BJ (cell line): ENCODE measurements at regions not wholly inside any gene's neighbourhood (a gene's known extent, or its start where the extent isn't known, plus 50 kb on each side); places are given as distances from the start of the nearest gene placed in this dataset.

Experiments used
- CTCF ChIA-PET: fragments of 350-600 bp; formaldehyde crosslinking; extraction: SDS; loops from one replicate; lab custom pipeline; 2021; ENCODE audit warnings: antibody characterized with exemption, inconsistent platforms; lab: Yijun Ruan, JAX
- POLR2A ChIA-PET: fragments of 300-600 bp; sonication (Branson Sonifier 250); formaldehyde crosslinking; extraction: SDS; loops from one replicate; lab custom pipeline; 2021; ENCODE audit warnings: antibody characterized with exemption; lab: Charles Lee
- DNase-seq: peaks from one replicate; pipeline ENCODE4 v3.0.0-alpha.2; 2011; ENCODE audit warnings: low read depth
- H3K27me3 ChIP-seq: 2 replicates; pipeline ENCODE4 v1.6.0; 2011; ENCODE audit warnings: low read length; ENCODE audit not compliant: control insufficient read depth, insufficient read depth
- H3K36me3 ChIP-seq: 2 replicates; pipeline ENCODE4 v1.5.1; 2011; ENCODE audit warnings: low read length; ENCODE audit not compliant: control insufficient read depth, insufficient read depth
- H3K4me3 ChIP-seq: 2 replicates; pipeline ENCODE4 v1.5.1; 2011; ENCODE audit warnings: low read depth, mild to moderate bottlenecking, control low read depth, low read length
- CTCF ChIP-seq: IDR thresholded peaks from 2 replicates; pipeline ENCODE4 v1.5.1; 2011; ENCODE audit warnings: low read depth, mild to moderate bottlenecking, control low read depth, inconsistent platforms, low read length, moderate library complexity; ENCODE audit not compliant: insufficient read depth

- no peak overlapping the region for H3K4me3 ChIP-seq
- POLR2A ChIA-PET = no interaction called here
- H3K36me3 ChIP-seq = no peaks in the 10 kb centered on the region
- no peaks in the 10 kb centered on the region for H3K27me3 ChIP-seq
- DNase-seq = no peak
- TF ChIP-seq CTCF = no peak
- CTCF ChIA-PET = no interaction called here
Observed at GRCh38 chr6:140993515-140993914, 1139.2 kb upstream of the GJE1 start.

GRCh38 chr6:140992678-140993077 lies 1140.0 kb upstream of the GJE1 start:
- H3K4me3 ChIP-seq = no peak overlapping the region
- no peaks in the 10 kb centered on the region for H3K27me3 ChIP-seq
- ChIA-PET CTCF (no interaction called here), POLR2A (no interaction called here)
- no peak for DNase-seq
- H3K36me3 ChIP-seq = no peaks in the 10 kb centered on the region
- TF ChIP-seq CTCF = no peak

- no peaks in the 10 kb centered on the region for H3K27me3 ChIP-seq
- CTCF ChIA-PET = no interaction called here
- no peak for DNase-seq
- POLR2A ChIA-PET = no interaction called here
- no peak overlapping the region for H3K4me3 ChIP-seq
- no peak for TF ChIP-seq CTCF
- no peaks in the 10 kb centered on the region for H3K36me3 ChIP-seq
Observed at GRCh38 chr6:140988780-140989179, 1143.9 kb upstream of the GJE1 start.

GRCh38 chr6:140987364-140988155 lies 1145.2 kb upstream of the GJE1 start:
- CTCF ChIA-PET = no interaction called here
- DNase-seq = no peak

More at GRCh38 chr6:140987364-140988155, 1145.2 kb upstream of the GJE1 start:
- Histone ChIP-seq H3K36me3 (no peaks in the 10 kb centered on the region), H3K4me3 (no peak overlapping the region), H3K27me3 (no peaks in the 10 kb centered on the region)
- POLR2A ChIA-PET = no interaction called here
- no peak for TF ChIP-seq CTCF
